ENCODE measurements at regions not wholly inside any gene's neighbourhood (a gene's known extent, or its start where the extent isn't known, plus 50 kb on each side); places are given as distances from the start of the nearest gene placed in this dataset.

GRCh38 chr6:93164781-93165180 is 254.6 kb downstream of the EPHA7 start:
- Histone ChIP-seq H3K27ac (ENCODE audit: low read length) (no peak overlapping the region), H3K4me3 (ENCODE audit: low read length) (no peak overlapping the region), H3K4me2 (ENCODE audit: low read depth, low read length) (no peak overlapping the region), H3K9me2 (replicated peaks; ENCODE audit: insufficient read depth, low read length) (no peaks in the 10 kb centered on the region), H4K20me1 (ENCODE audit: insufficient read depth, low read length) (no peaks in the 10 kb centered on the region), H3K79me2 (ENCODE audit: low read length) (no peaks in the 10 kb centered on the region), H3K9ac (ENCODE audit: low read length) (no peak overlapping the region), H3K27me3 (replicated peaks; ENCODE audit: insufficient read depth, low read length) (no peaks in the 10 kb centered on the region), H2AFZ (ENCODE audit: low read length) (no peak overlapping the region), H3K4me1 (ENCODE audit: low read length) (no peaks in the 10 kb centered on the region), H3F3A (ENCODE audit: insufficient read depth, low read length) (no peaks in the 10 kb centered on the region), H3K36me3 (replicated peaks; ENCODE audit: insufficient read depth, low read length) (no peaks in the 10 kb centered on the region), H3K9me3 (replicated peaks; ENCODE audit: insufficient read depth, low read length) (no peaks in the 10 kb centered on the region)
- no peak for TF ChIP-seq CTCF (IDR thresholded peaks at IDR 0.05; ENCODE audit: low read length)
- TF ChIP-seq EZH2 (optimal IDR thresholded peaks at IDR 0.05; ENCODE audit: low read depth, low read length), result no peak
- no peak for TF ChIP-seq EZH2phosphoT487 (IDR thresholded peaks at IDR 0.05; ENCODE audit: low read length)
- DNase-seq, result no peak

- H3K4me1 ChIP-seq (ENCODE audit: low read length), result no peaks in the 10 kb centered on the region
- no peaks in the 10 kb centered on the region for H3K9me3 ChIP-seq (replicated peaks; ENCODE audit: insufficient read depth, low read length)
- H3F3A ChIP-seq (ENCODE audit: insufficient read depth, low read length), result no peaks in the 10 kb centered on the region
- no peak for DNase-seq
- H3K27me3 ChIP-seq (replicated peaks; ENCODE audit: insufficient read depth, low read length), result no peaks in the 10 kb centered on the region
- no peaks in the 10 kb centered on the region for H3K36me3 ChIP-seq (replicated peaks; ENCODE audit: insufficient read depth, low read length)
- H3K79me2 ChIP-seq (ENCODE audit: low read length), result no peaks in the 10 kb centered on the region
- H4K20me1 ChIP-seq (ENCODE audit: insufficient read depth, low read length), result no peaks in the 10 kb centered on the region
- H3K9me2 ChIP-seq (replicated peaks; ENCODE audit: insufficient read depth, low read length), result no peaks in the 10 kb centered on the region
- no peak overlapping the region for H3K4me3 ChIP-seq (ENCODE audit: low read length)
- no peak overlapping the region for H3K27ac ChIP-seq (ENCODE audit: low read length)
- H2AFZ ChIP-seq (ENCODE audit: low read length), result no peak overlapping the region
- H3K4me2 ChIP-seq (ENCODE audit: low read depth, low read length), result no peak overlapping the region
- TF ChIP-seq EZH2 (optimal IDR thresholded peaks at IDR 0.05; ENCODE audit: low read depth, low read length) (no peak), EZH2phosphoT487 (IDR thresholded peaks at IDR 0.05; ENCODE audit: low read length) (no peak), CTCF (IDR thresholded peaks at IDR 0.05; ENCODE audit: low read length) (no peak)
- no peak overlapping the region for H3K9ac ChIP-seq (ENCODE audit: low read length)
These were observed 256.2 kb downstream of the EPHA7 start for GRCh38 chr6:93163146-93163545.

GRCh38 chr6:93139408-93140081 is 279.8 kb downstream of the EPHA7 start:
- TF ChIP-seq EZH2 (optimal IDR thresholded peaks at IDR 0.05; ENCODE audit: low read depth, low read length), result no peak
- TF ChIP-seq CTCF (IDR thresholded peaks at IDR 0.05; ENCODE audit: low read length), result no peak
- TF ChIP-seq EZH2phosphoT487 (IDR thresholded peaks at IDR 0.05; ENCODE audit: low read length), result no peak
- Histone ChIP-seq H3K4me1 (ENCODE audit: low read length) (no peaks in the 10 kb centered on the region), H3K9me2 (replicated peaks; ENCODE audit: insufficient read depth, low read length) (no peaks in the 10 kb centered on the region), H3K27ac (ENCODE audit: low read length) (no peak overlapping the region), H3K9ac (ENCODE audit: low read length) (no peak overlapping the region), H3K4me2 (ENCODE audit: low read depth, low read length) (no peak overlapping the region), H3K36me3 (replicated peaks; ENCODE audit: insufficient read depth, low read length) (no peaks in the 10 kb centered on the region), H3K9me3 (replicated peaks; ENCODE audit: insufficient read depth, low read length) (no peaks in the 10 kb centered on the region), H3K4me3 (ENCODE audit: low read length) (no peak overlapping the region), H4K20me1 (ENCODE audit: insufficient read depth, low read length) (no peaks in the 10 kb centered on the region), H2AFZ (ENCODE audit: low read length) (no peak overlapping the region), H3F3A (ENCODE audit: insufficient read depth, low read length) (no peaks in the 10 kb centered on the region), H3K27me3 (replicated peaks; ENCODE audit: insufficient read depth, low read length) (no peaks in the 10 kb centered on the region), H3K79me2 (ENCODE audit: low read length) (no peaks in the 10 kb centered on the region)
- DNase-seq, result no peak

All from MM.1S (cell line).